HepG2 (cell line): ENCODE measurements at regions not wholly inside any gene's neighbourhood (a gene's known extent, or its start where the extent isn't known, plus 50 kb on each side); places are given as distances from the start of the nearest gene placed in this dataset.

ENCODE experiments used
- ATAC-seq: fragments of 200-7000 bp; cut with Tn5 transposase; 3 replicates; pipeline ENCODE4 v1.9.1; 2020; ENCODE audit warnings: mild to moderate bottlenecking, moderate library complexity
- BruUV-seq: library from RNA; stranded (reverse); fragments of 400-500 nt; replicated peaks from 2 replicates; lab custom pipeline; 2021; lab: Mats Ljungman, UMichigan
- CTCF ChIA-PET: fragments of 300-600 bp; formaldehyde crosslinking; extraction: SDS; loops from one replicate; lab custom pipeline; 2021; ENCODE audit warnings: low total read pairs, inconsistent platforms, low intra/inter-chr PET ratio; lab: Yijun Ruan, JAX
- POLR2A ChIA-PET: fragments of 350-600 bp; sonication (Branson Sonifier 250); formaldehyde crosslinking; loops from one replicate; lab custom pipeline; 2020; ENCODE audit warnings: antibody characterized with exemption, inconsistent platforms; lab: Yijun Ruan, JAX
- DNase-seq: peaks from one replicate; pipeline ENCODE4 v3.0.0-alpha.2; 2015; ENCODE audit warnings: low spot score
- FAIRE-seq: peaks from 3 replicates; lab custom pipeline; 2011; peaks lifted over from hg19 to GRCh38; lab: Jason Lieb, UNC
- H2AFZ ChIP-seq: one replicate; pipeline ENCODE4 v1.6.1; 2011; ENCODE audit warnings: low read length, inconsistent platforms
- H3K27ac ChIP-seq: fragments of 300-600 bp; 3 replicates; pipeline ENCODE4 v1.8.0; 2011; ENCODE audit warnings: mixed run types, mild to moderate bottlenecking, mixed read lengths, low read length, inconsistent platforms; ENCODE audit not compliant: insufficient read depth; ENCODE audit errors: extremely low read length
- H3K27me3 ChIP-seq, 2 experiments: fragments of 200-600 bp in 1 of 2; 2 replicates in 1 of 2; 3 replicates in 1 of 2; pipeline versions ENCODE4 v1.6.0 to v1.8.0; 2011; ENCODE audit warnings: low read length in 2 of 2, mild to moderate bottlenecking in 2 of 2, moderate library complexity in 2 of 2, inconsistent platforms in 1 of 2; ENCODE audit not compliant: insufficient read depth in 2 of 2, control insufficient read depth in 1 of 2
- H3K36me3 ChIP-seq, 2 experiments: fragments of 200-600 bp in 1 of 2; replicated peaks in 1 of 2; 2 replicates in 1 of 2; 3 replicates in 1 of 2; pipeline versions ENCODE4 v1.5.1 to v1.8.0; 2011; ENCODE audit warnings: low read length in 2 of 2, inconsistent platforms in 1 of 2; ENCODE audit not compliant: insufficient read depth in 2 of 2, control insufficient read depth in 1 of 2
- H3K4me1 ChIP-seq: 2 replicates; pipeline ENCODE4 v1.5.1; 2012; ENCODE audit warnings: low read length, inconsistent platforms; ENCODE audit not compliant: insufficient read depth
- H3K4me2 ChIP-seq: 2 replicates; pipeline ENCODE4 v1.6.0; 2011; ENCODE audit warnings: low read depth, low read length, inconsistent platforms
- H3K4me3 ChIP-seq, 3 experiments: fragments of 200-600 bp in 1 of 3; sonication (generic), shearing (Covaris generic) in 1 of 3; replicated peaks in 1 of 3; 2 replicates each; pipeline ENCODE4 v1.5.1; 2011 to 2016; ENCODE audit warnings: low read length in 3 of 3, inconsistent platforms in 2 of 3, low read depth in 2 of 3, mild to moderate bottlenecking in 2 of 3, control low read depth in 1 of 3, mixed read lengths in 1 of 3; ENCODE audit not compliant: insufficient read depth in 1 of 3
- H3K79me2 ChIP-seq: one replicate; pipeline ENCODE4 v1.6.1; 2011; ENCODE audit warnings: low read length, inconsistent platforms; ENCODE audit not compliant: insufficient read depth
- H3K9ac ChIP-seq: 2 replicates; pipeline ENCODE4 v1.6.0; 2011; ENCODE audit warnings: mild to moderate bottlenecking, low read depth, low read length, inconsistent platforms; ENCODE audit not compliant: insufficient read depth
- H3K9me3 ChIP-seq: 2 replicates; pipeline ENCODE4 v1.5.1; 2012; ENCODE audit warnings: mild to moderate bottlenecking, low read length
- H4K20me1 ChIP-seq: 2 replicates; pipeline ENCODE4 v1.6.0; 2011; ENCODE audit warnings: inconsistent platforms, mild to moderate bottlenecking, low read length, moderate library complexity; ENCODE audit not compliant: insufficient read depth
- HOXA7 ChIP-seq: sonication (generic); formaldehyde crosslinking; IDR thresholded peaks from 2 replicates; pipeline ENCODE4 v1.8.1; 2022; ENCODE audit warnings: mild to moderate bottlenecking, missing genetic modification reagents, moderate library complexity
- IRF1 ChIP-seq: sonication (generic); formaldehyde crosslinking; IDR thresholded peaks from 2 replicates; pipeline ENCODE4 v1.4.0; 2020; ENCODE audit warnings: low read depth, mild to moderate bottlenecking, missing genetic modification reagents
- NCOR1 ChIP-seq: fragments of 200-600 bp; sonication (generic); IDR thresholded peaks from 2 replicates; pipeline ENCODE4 v1.7.0; 2017; ENCODE audit warnings: antibody characterized with exemption, low read length, borderline replicate concordance
- PCBP1 ChIP-seq: fragments of 200-400 bp; formaldehyde crosslinking; IDR thresholded peaks from 2 replicates; pipeline ENCODE4 v1.6.1; 2017; ENCODE audit warnings: mild to moderate bottlenecking, low read depth, low read length, borderline replicate concordance
- SSRP1 ChIP-seq: IDR thresholded peaks from 2 replicates; pipeline ENCODE4 v1.6.1; 2016; ENCODE audit warnings: control low read depth
- TGIF2 ChIP-seq: IDR thresholded peaks from 2 replicates; pipeline ENCODE4 v1.6.1; 2016; ENCODE audit warnings: control low read depth, missing compliant biosample characterization
- ZFP36L2 ChIP-seq: sonication (generic); formaldehyde crosslinking; IDR thresholded peaks from 2 replicates; pipeline ENCODE4 v1.4.0; 2020; ENCODE audit warnings: missing genetic modification reagents
- ZMAT5 ChIP-seq: sonication (generic); formaldehyde crosslinking; IDR thresholded peaks from 2 replicates; pipeline ENCODE4 v1.5.0; 2020; ENCODE audit warnings: mild to moderate bottlenecking, low read depth, missing genetic modification reagents, borderline replicate concordance
- ZNF430 ChIP-seq: sonication (generic); formaldehyde crosslinking; IDR thresholded peaks from 2 replicates; pipeline ENCODE4 v1.9.0; 2021; ENCODE audit warnings: mild to moderate bottlenecking, missing genetic modification reagents
- ZNF460 ChIP-seq: sonication (generic); formaldehyde crosslinking; IDR thresholded peaks from 2 replicates; pipeline ENCODE4 v1.5.1; 2020; ENCODE audit warnings: missing genetic modification reagents, mild to moderate bottlenecking, borderline replicate concordance
- ZNF746 ChIP-seq: sonication (generic); formaldehyde crosslinking; IDR thresholded peaks from 2 replicates; pipeline ENCODE4 v1.8.0; 2022; ENCODE audit warnings: mild to moderate bottlenecking, missing genetic modification reagents
- ZNF768 ChIP-seq: sonication (generic); formaldehyde crosslinking; IDR thresholded peaks from 2 replicates; pipeline ENCODE4 v1.4.0; 2020; ENCODE audit warnings: missing genetic modification reagents
- WGBS: methylation state at CpG from one replicate; pipeline ENCODE4 v1.1.6; 2017; ENCODE audit warnings: low lambda C conversion rate; 5-methylcytosine and 5-hydroxymethylcytosine counted together
- in situ Hi-C: cut with HindIII; loops from 2 replicates; pipeline ENCODE4 v1.10.0; 2017; ENCODE audit warnings: low pct_unique_long_range_greater_than_20kb; ENCODE audit not compliant: extremely low pct_ligation_motif_present
- intact Hi-C: fragments of 100-400 bp; cut with micrococcal nuclease; formaldehyde crosslinking; loops from one replicate; pipeline ENCODE4 v1.10.0; 2022; ENCODE audit not compliant: unreplicated experiment
- TF ChIP-seq, protein P1 (sequence below), 2 experiments: sonication (generic) in 1 of 2; formaldehyde crosslinking in 1 of 2; IDR thresholded peaks; 2 replicates each; pipeline versions ENCODE4 v1.5.1 to v1.6.1; 2011 to 2020; ENCODE audit warnings: borderline replicate concordance in 1 of 2, low read depth in 1 of 2, low read length in 1 of 2, mild to moderate bottlenecking in 1 of 2, missing genetic modification reagents in 1 of 2, moderate library complexity in 1 of 2
- TF ChIP-seq, protein P2 (sequence below): sonication (generic); formaldehyde crosslinking; IDR thresholded peaks from 2 replicates; pipeline ENCODE4 v1.4.0; 2020; ENCODE audit warnings: missing genetic modification reagents, low read depth, mild to moderate bottlenecking, borderline replicate concordance

DNA sequence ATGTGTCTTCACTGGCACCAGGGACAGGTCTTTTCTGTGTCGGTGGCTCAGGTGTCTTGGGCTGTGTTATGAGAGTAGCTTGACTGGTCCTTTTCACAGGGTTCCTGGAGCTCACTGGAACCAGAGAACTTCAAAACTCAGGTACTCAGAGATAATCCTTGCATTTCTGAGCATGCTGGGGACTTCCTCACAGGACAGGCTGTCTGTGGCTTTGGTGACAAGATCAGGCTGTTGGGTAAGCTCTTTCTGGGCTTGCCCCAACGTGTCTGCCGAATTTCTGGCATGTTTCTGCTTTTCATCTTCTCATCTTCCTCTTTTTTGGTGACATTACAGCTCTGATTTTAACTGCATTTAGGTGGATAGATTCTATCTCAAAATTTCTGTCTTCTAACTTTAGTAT, 270.0 kb downstream of the CDH26 start:
- H3K4me3 ChIP-seq = no peak overlapping the region
- CTCF ChIA-PET = no interaction called here
- H3K27me3 ChIP-seq = 0 out of 5 replicates have a peak, but pooled peaks cover 0 to 3% of the 10 kb centered on the region in 2 experiments
- no peaks in the 10 kb centered on the region for H4K20me1 ChIP-seq
- DNase-seq = no peak
- no peaks in the 10 kb centered on the region for H3K79me2 ChIP-seq
- no peak for ATAC-seq
- no peaks in the 10 kb centered on the region for H3K4me1 ChIP-seq
- no peak overlapping the region for H3K4me2 ChIP-seq
- no peaks in the 10 kb centered on the region for H3K36me3 ChIP-seq
- FAIRE-seq = no peak
- H3K9ac ChIP-seq = no peak overlapping the region
- H3K27ac ChIP-seq = no peak overlapping the region
- H3K9me3 ChIP-seq = peaks cover 4% of the 10 kb centered on the region; the same call in 1 of the 2 replicates
- H2AFZ ChIP-seq = no peak overlapping the region
- in situ Hi-C loops = no loop called here
- 12% methylated on average over 3 of the region's 3 CpGs for WGBS
- TF ChIP-seq SSRP1 (CRISPR knock-in tag) (no peak), NCOR1 (no peak), HOXA7 (CRISPR knock-in tag) (no peak), ZFP36L2 (no peak), ZNF430 (CRISPR knock-in tag) (no peak)
- TF ChIP-seq, protein P1, sequence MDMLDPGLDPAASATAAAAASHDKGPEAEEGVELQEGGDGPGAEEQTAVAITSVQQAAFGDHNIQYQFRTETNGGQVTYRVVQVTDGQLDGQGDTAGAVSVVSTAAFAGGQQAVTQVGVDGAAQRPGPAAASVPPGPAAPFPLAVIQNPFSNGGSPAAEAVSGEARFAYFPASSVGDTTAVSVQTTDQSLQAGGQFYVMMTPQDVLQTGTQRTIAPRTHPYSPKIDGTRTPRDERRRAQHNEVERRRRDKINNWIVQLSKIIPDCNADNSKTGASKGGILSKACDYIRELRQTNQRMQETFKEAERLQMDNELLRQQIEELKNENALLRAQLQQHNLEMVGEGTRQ (IDR thresholded peaks at IDR 0.05; ENCODE audit: low read depth, low read length) = no peak
- TF ChIP-seq, protein P1 (CRISPR knock-in tag; IDR thresholded peaks at IDR 0.05; ENCODE audit: borderline replicate concordance) = no peak
- intact Hi-C loops = no loop called here
- POLR2A ChIA-PET = no interaction called here
- no TSS peak for BruUV-seq

DNA sequence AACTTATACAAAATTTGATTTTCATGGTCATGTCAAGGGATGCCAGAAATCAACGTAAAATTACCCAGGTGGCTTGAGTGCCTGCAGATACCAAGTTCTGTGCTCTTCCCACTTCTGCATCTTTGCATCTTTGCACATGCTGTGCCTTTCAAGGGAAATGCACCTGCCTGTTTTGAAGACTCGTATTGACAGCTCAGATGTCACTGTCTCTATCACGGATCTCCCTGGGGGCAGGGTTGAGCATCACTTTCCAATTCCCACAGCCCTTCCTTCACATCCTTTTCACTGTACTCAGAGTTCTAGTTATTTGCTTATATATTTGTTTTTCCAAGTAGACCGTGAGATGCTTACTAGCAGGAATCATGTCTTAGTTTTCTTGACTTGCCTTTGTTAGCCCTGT, 274.2 kb downstream of the CDH26 start:
- H3K79me2 ChIP-seq = no peaks in the 10 kb centered on the region
- H3K4me3 ChIP-seq = no peak overlapping the region
- no peaks in the 10 kb centered on the region for H4K20me1 ChIP-seq
- no peak for ATAC-seq
- 8% methylated on average over 4 of the region's 4 CpGs for WGBS
- H3K9ac ChIP-seq = no peak overlapping the region
- BruUV-seq = no TSS peak
- FAIRE-seq = no peak
- no peak for DNase-seq
- H2AFZ ChIP-seq = no peak overlapping the region
- no peak overlapping the region for H3K27ac ChIP-seq
- H3K9me3 ChIP-seq = peaks cover 4% of the 10 kb centered on the region; the same call in 1 of the 2 replicates
- peaks cover 0 to 2% of the 10 kb centered on the region in 2 experiments; a peak in 1 of 5 replicates for H3K27me3 ChIP-seq
- no peaks in the 10 kb centered on the region for H3K36me3 ChIP-seq
- H3K4me2 ChIP-seq = no peak overlapping the region
- POLR2A ChIA-PET = no interaction called here
- in situ Hi-C loops (no loop called here), intact Hi-C loops (no loop called here)
- H3K4me1 ChIP-seq = no peaks in the 10 kb centered on the region
- CTCF ChIA-PET = no interaction called here
- no peak for TF ChIP-seq TGIF2 (CRISPR knock-in tag)
- TF ChIP-seq ZNF768 (CRISPR knock-in tag) = no peak
- TF ChIP-seq ZNF746 (CRISPR knock-in tag) = no peak
- TF ChIP-seq ZNF460 (CRISPR knock-in tag) = no peak
- TF ChIP-seq ZMAT5 (CRISPR knock-in tag) = no peak
- TF ChIP-seq PCBP1 = no peak
- no peak for TF ChIP-seq IRF1
- TF ChIP-seq, protein P2, sequence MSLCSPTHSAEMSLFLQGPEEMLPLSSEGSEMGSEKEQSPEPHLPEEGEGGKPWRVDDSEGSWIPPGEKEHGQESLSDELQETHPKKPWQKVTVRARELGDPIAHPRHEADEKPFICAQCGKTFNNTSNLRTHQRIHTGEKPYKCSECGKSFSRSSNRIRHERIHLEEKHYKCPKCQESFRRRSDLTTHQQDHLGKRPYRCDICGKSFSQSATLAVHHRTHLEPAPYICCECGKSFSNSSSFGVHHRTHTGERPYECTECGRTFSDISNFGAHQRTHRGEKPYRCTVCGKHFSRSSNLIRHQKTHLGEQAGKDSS (CRISPR knock-in tag) = no peak
